Hepatocyte (in vitro differentiated cells): ENCODE measurements at regions not wholly inside any gene's neighbourhood (a gene's known extent, or its start where the extent isn't known, plus 50 kb on each side); places are given as distances from the start of the nearest gene placed in this dataset.

Experiments used
- CTCF ChIP-seq: fragments of 200-600 bp; sonication (generic); IDR thresholded peaks from 2 replicates; pipeline ENCODE4 v1.5.1; 2016; ENCODE audit warnings: antibody characterized with exemption, mild to moderate bottlenecking; ENCODE audit not compliant: poor library complexity
- EZH2 ChIP-seq: fragments of 200-600 bp; sonication (generic); IDR thresholded peaks from 2 replicates; pipeline ENCODE4 v1.6.1; 2016; ENCODE audit warnings: antibody characterized with exemption, mild to moderate bottlenecking, borderline replicate concordance
- EZH2phosphoT487 ChIP-seq: fragments of 200-600 bp; sonication (generic); IDR thresholded peaks from one replicate; pipeline ENCODE4 v1.6.1; 2018; ENCODE audit warnings: antibody characterized with exemption, mild to moderate bottlenecking, low read depth, moderate library complexity; ENCODE audit not compliant: unreplicated experiment, severe bottlenecking

GRCh38 chr2:140063356-140063755, 1283.2 kb upstream of the NXPH2 start:
- TF ChIP-seq CTCF (no peak), EZH2 (no peak), EZH2phosphoT487 (no peak)
